Mammary epithelial cell (primary cell): ENCODE measurements at regions not wholly inside any gene's neighbourhood (a gene's known extent, or its start where the extent isn't known, plus 50 kb on each side); places are given as distances from the start of the nearest gene placed in this dataset.

ENCODE experiments used
- EZH2 ChIP-seq: IDR thresholded peaks from 2 replicates; pipeline ENCODE4 v1.6.1; 2012; ENCODE audit warnings: low read length, inconsistent platforms, borderline replicate concordance
- TF ChIP-seq, protein P1 (sequence below), 2 donors: IDR thresholded peaks in 1 of 2; conservative IDR thresholded peaks in 1 of 2; 2 replicates each; pipeline ENCODE4 v1.5.1; 2011 to 2012; ENCODE audit warnings: inconsistent platforms in 2 of 2, low read length in 2 of 2, mild to moderate bottlenecking in 2 of 2, control low read depth in 1 of 2, low read depth in 1 of 2; ENCODE audit not compliant: insufficient read depth in 1 of 2; ENCODE audit errors: extremely low read depth in 1 of 2

DNA sequence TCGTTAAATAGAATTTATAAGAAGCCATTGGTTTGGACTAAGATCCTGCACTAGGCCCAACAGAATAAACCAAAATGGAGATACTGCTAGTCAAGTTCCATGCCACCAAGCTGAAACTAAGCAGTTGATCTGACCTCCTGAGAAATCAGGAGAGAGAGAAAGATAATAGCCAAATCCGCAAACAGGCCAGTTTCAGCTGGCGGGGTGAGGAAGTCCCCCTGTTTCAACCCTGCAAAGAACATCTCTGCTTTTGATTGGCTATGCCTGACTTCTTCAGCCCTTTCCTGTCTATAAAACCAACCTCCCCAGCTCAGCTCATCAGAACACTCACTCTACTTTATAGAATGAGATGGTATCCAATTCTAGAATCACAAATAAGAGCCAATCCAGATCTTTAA, 543.3 kb upstream of the ID2 start:
- TF ChIP-seq EZH2 = no peak
- TF ChIP-seq, protein P1, sequence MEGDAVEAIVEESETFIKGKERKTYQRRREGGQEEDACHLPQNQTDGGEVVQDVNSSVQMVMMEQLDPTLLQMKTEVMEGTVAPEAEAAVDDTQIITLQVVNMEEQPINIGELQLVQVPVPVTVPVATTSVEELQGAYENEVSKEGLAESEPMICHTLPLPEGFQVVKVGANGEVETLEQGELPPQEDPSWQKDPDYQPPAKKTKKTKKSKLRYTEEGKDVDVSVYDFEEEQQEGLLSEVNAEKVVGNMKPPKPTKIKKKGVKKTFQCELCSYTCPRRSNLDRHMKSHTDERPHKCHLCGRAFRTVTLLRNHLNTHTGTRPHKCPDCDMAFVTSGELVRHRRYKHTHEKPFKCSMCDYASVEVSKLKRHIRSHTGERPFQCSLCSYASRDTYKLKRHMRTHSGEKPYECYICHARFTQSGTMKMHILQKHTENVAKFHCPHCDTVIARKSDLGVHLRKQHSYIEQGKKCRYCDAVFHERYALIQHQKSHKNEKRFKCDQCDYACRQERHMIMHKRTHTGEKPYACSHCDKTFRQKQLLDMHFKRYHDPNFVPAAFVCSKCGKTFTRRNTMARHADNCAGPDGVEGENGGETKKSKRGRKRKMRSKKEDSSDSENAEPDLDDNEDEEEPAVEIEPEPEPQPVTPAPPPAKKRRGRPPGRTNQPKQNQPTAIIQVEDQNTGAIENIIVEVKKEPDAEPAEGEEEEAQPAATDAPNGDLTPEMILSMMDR (conservative IDR thresholded peaks at IDR 0.05 in 1 of 2, IDR thresholded peaks at IDR 0.05 in 1 of 2; ENCODE audit: extremely low read depth in 1 of 2, insufficient read depth in 1 of 2, low read depth in 1 of 2, low read length in 2 of 2) = no peak
